ENCODE measurements at regions not wholly inside any gene's neighbourhood (a gene's known extent, or its start where the extent isn't known, plus 50 kb on each side); places are given as distances from the start of the nearest gene placed in this dataset.
"Not testable (repeated sequence)": the region's sequence is repeated elsewhere in the genome, so short reads cannot be mapped to it uniquely, and the experiment has no call there.

DNA sequence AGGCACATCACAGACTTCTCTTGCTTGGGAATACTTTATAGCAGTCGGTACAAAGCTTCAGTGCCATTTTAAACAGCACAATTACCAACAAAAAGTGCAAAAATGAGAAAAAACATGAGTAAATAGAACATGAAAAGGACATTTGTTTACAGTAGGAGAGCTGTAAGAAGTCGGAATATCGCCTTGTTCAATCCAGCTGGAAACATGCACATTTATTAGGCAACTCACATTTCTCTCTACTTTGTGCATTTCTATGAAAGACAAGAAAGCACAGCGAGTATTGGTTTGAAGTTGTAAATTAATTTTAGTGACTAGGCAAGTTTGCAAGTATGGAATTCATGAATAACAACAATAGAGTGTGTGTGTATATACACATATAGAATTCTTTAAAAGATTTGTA, 484.7 kb downstream of the DACH1 start:
- no peak for DNase-seq (ENCODE audit: low read depth in 2 of 2)

DNA sequence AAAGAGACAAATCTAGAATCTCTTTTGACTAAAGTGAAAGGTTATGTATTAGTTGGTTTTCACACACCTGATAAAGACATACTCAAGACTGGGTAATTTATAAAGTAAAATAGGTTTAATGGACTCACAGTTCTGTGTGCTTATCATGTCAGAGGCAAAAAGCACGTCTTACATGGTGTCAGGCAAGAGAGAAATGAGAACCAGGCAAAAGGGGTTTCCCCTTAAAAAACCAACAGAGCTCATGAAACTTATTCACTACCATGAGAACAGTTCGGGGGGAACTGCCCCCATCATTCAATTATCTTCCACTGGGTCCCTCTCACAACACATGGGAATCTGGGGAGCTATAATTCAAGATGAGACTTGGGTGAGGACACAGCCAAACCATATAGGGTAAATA, 486.8 kb downstream of the DACH1 start:
- DNase-seq (ENCODE audit: low read depth in 2 of 2) = no peak

DNA sequence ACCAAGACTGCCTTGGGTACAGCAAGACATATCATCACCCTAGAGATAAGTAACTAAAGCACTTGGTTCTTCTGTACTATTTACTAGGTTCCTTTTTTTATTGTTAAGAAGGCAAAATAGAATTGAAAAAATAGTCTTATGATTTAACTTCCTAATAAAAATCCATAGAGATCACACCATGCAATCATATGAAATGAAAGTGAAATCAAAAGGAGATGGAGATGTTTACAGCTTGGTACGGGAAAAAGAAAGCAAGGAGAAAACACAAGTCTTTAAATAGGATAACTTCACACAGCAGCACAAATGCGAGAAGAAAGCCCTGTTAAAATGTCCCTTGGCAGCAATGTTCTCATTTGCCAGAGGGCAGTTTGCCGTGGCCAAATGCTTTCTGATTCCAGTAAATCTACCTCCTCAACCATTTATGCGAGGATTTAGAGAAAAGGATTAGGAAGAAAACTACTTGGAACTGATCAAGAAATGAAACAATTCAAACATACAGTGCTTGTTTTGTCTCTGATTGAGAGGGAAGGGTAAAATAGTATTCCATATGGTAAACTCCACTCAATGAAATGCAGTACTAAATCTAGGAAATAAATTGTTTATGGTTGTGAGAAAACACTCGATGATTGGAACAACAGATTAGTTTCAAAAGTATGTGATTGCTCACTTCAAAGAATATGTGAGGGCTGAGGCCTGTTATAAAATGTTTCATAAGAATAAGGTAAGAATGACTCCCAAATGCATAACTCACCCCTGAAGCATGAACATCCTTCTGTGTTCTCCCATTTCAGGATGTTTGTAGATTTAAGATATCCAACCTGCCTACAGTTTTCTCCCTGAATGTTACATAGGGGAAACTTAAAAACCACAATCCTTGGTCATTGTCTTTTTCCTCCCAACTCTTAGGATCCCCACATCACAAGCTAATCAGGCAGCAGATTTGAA, 487.8 kb downstream of the DACH1 start:
- DNase-seq (ENCODE audit: low read depth in 2 of 2) = no peak

DNA sequence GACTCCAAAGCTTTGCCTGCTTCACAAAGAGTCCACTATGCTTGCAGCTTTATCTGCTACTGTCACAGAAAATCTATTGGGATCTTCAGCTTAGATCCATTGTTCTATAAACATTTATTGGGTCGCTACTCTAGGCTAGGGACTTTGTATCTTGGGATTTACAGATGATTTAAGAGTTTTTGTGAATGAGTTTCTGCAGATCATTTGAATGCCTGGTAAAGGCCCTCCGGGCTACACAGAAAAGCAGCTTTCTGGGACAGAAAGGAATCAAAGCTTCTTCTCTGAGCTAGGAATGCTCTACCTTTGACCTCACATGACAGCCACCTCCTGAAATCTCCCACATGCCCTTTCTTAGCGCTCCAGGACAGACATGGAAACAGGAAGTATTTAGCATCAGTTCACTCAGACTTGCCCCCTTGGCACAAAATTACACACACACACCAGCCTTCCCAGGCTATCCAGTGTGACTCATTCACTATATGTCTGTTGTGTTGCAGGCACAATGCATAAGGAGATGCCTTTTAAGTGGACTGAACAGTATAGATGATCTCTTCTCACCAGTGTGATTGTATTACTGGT, 492.4 kb downstream of the DACH1 start:
- no peak for DNase-seq (ENCODE audit: low read depth in 2 of 2)

DNA sequence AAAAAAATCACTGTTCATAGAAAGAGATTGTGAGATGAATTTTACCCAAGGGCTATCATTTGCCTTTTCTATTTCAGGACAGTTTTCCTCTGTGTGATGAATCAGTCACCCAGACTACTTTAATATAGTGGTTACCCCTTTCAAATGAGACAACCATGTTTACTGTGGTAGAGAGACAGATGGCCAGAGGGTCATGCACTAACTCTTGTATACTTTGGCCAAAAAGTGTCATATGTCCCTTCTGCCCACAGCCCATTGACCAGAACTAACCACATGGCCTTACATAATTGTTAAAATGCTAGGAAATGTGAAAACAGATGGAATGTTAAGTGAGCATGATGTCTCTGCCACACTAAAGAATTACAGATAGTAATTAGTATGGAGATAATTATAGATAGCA, 498.7 kb downstream of the DACH1 start:
- DNase-seq (ENCODE audit: low read depth in 2 of 2) = no peak

DNA sequence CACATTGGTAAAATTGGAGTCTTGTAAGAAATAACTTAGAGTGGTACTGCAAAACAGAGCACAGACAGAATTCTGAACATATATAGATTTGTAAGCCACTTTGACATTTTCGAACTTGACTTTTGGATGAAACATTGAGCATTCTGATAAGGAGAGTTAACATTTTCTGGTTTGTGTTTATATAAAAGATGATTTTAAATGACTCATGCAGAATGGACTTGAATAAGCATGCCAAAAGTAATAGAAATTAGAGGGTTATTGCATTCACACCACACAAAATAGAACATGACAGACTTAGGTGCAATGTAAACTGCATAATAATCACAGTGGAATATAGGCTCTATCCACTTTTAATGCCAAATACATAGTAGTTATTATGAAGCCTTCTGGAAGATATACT, 507.0 kb downstream of the DACH1 start:
- no peak for DNase-seq (ENCODE audit: low read depth in 2 of 2)

DNA sequence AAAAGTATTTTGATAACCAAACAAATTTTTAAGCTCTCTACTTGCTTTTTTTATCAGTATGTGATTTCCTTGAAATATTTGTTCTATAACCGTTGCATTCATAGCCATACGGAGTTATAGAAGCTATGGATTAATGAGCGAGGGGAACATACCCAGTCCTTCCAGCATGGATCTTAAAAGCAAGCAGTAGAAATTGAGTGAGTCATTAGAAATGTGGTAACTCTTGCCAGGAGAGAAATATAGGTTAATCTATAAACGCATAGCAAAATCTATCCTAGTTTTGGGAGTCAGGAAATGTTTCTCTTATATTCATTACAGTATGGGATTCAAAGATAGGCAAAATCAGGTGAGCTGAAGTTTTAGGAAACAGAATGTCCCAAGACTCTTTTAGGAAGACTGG, 507.4 kb downstream of the DACH1 start:
- DNase-seq (ENCODE audit: low read depth in 2 of 2) = no peak

DNA sequence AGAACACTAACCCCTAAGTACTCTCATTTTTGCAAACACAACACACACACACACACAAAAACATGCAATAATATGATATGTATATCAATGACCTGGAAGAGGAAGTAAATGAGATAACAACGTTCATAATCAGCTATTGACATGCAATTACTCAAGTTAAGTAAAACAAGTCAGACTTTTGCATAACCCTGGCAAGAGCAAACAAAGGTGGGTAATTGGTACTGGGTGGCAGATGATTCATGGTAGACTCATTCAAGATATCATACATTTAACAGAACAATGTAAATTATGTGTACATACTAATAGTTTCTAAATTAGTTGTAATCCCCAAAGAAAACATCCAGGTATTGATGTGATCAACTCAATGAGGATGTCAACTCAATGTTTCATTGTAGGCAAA, 508.8 kb downstream of the DACH1 start:
- no peak for DNase-seq (ENCODE audit: low read depth in 2 of 2)

DNA sequence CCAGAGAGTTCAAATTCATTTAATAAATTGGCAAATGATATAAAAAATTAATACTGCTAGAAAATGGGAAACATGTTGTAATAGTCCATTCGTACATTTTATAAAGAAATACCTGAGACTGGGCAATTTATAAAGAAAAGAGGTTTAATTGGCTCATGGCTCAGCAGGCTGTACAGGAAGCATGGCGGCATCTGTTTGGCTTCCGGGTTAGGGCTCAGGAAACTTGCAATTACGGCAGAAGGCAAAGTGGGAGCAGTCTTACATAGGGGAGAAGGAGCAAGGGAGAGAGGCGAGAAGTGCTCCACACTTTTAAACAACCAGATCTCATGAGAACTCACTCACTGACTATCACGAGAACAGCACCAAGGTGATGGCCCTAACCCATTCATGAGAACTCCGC, 512.0 kb downstream of the DACH1 start:
- no peak for DNase-seq (ENCODE audit: low read depth in 2 of 2)

DNA sequence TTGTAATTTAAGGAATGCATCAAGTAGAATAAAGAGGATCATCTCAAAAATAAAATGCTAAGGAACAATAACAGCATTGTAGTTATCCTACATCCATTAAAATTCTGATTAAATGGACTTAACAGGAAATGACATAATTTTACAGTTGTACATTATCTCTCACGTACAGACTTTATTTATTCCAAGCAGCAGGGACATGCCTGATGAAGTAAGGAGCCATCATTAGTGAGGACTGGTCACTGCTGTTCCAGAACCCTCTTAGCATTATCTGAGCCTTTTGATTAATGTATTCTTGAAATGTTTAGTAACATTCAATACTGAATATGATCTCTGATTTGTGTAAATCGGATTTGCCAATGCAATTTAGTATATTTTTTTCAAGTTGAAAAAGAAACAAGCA, 516.1 kb downstream of the DACH1 start:
- no peak for DNase-seq (ENCODE audit: low read depth in 2 of 2)

DNA sequence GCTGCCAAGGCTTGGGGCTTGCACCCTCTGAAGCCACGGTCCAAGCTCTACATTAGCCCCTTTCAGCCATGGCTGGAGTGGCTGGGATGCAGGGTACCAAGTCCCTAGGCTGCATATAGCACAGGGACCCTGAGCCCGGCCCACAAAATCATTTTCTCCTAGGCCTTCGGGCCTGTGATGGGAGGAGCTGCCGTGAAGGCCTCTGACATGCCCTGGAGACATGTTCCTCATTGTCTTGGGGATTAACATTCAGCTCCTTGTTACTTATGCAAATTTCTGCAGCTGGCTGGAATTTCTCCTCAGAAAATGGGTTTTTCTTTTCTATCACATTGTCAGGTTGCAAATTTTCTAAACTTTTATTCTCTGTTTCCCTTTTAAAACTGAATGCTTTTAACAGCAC, 521.1 kb downstream of the DACH1 start:
- not testable (repeated sequence) for DNase-seq (ENCODE audit: low read depth in 2 of 2)

DNA sequence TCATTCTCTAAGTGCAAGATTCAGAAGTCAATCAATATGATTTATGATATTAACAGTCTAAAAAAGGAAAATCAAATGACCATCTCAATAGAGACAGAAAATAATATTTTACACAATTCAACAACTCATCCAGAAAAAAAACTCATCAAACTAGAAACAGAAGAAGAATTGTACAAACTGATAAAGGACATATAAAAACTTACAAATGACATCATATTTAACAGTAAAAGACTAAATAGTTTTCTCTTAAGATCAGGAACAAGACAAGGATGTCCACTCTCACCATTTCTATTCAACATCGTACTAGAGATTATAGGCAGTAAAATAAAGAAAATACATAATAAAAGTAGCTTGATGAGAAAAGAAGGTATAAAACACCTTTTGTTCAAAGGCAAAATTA, 527.3 kb downstream of the DACH1 start:
- DNase-seq (ENCODE audit: low read depth in 2 of 2) = no peak

DNA sequence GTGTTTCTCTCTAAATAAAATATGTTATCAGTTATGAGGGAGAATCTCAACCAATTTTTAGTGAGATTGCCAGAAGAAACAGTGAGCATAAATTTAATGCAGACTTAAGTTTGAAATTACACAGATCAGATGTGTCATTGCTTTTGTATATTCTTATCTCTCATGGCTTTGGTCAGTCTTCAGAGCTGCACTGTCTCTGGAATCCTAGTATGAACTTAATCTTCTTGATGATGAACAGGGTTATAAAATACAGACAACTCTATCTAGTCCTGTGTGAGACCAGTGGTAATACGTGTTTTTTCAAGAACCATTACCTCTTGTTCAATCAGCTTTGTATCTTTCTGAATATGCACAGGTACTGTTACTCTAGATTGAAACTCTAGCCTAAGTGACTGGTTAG, 528.0 kb downstream of the DACH1 start:
- no peak for DNase-seq (ENCODE audit: low read depth in 2 of 2)

DNA sequence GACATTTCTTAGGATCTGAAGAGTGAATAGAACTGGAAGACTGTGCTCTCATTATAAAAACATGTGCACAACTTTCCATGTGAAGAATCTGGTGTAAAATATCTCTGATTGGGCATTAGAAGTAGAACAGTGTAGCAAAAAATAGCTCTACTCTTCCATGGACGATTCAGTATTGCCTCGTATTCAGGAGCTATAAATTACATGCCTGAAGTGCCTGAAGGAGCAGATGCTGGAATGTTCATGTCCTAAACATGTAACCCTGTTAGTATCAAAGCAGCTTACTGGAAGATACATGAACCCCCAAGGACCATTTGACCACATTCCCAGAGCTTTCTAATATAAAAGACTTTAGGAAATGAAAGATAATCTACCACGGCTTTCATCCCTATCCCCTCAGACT, 528.9 kb downstream of the DACH1 start:
- no peak for DNase-seq (ENCODE audit: low read depth in 2 of 2)

DNA sequence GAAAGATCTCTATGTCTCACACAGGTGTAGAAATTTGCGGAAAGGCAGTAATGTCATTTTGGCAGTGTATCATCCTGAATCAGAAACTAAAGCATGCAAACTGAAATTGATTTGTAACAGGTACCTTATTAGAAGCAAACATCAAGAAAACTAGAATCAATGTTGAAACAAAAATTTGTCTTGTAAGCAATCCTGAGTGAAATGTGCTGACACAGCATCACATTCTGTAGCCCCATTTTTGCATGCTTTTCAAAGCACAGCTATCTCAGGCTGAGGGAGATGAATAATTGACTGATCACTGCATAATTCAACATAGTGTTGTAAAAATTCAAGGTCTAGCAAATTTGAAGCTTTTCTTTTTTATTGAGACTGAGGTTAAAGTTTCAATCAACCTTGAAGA, 539.7 kb downstream of the DACH1 start:
- no peak for DNase-seq (ENCODE audit: low read depth in 2 of 2)

DNA sequence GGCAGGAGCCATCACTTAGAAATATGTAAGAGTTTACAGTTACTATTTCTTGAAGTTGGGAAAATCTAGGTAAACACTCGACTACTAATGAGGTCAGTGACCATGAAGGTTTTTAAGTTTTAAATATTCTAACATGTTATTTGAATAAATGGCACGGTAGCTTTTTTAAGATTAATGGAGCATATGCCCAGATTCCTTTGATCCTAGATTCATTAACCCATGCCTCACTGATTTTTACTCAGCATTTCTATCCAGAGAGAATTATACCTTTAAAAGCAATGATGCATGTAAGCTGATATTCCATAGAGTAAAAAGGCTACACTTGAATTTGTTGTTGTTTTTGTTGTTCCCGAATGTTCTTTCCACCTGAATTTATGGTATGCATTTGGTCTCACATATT, 541.4 kb downstream of the DACH1 start:
- DNase-seq (ENCODE audit: low read depth in 2 of 2) = no peak

DNA sequence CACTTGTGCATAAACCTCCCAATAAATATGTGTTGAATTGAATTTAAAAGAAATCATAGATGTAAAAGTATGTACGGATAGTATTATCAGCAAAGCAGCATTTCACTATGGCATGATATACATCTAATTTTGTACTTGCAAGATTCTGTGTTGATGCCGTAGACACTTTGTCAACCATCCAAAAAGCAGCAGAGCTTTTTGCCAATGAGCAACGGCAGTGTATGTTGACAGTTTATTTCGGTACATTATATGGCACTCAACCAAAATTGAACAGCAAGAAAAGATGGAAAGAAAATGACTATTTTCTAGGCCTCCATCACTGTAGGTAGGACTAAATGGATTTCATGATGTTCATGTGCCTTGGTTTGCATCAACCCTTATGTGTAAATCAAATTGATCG, 543.7 kb downstream of the DACH1 start:
- no peak for DNase-seq (ENCODE audit: low read depth in 2 of 2)

DNA sequence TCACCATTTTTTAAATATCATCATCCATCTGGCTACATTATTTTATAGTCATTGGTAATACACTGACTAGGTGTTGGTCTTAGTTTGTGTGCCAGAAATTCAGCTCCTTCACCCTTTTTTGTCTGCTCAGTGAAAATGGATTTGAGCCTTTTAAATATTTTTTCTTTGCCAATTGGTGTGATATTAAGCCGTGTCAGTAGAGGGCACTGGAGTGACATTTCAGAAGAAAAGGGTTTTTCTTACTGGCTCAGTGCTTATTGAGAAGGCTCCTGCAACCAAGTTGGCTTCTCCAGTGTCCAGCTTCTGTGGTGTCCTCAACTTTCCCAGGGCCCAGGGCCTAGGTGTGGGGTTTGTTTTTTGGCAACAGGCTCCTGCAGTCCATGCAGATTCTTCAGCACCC, 546.6 kb downstream of the DACH1 start:
- DNase-seq (ENCODE audit: low read depth in 2 of 2) = no peak

DNA sequence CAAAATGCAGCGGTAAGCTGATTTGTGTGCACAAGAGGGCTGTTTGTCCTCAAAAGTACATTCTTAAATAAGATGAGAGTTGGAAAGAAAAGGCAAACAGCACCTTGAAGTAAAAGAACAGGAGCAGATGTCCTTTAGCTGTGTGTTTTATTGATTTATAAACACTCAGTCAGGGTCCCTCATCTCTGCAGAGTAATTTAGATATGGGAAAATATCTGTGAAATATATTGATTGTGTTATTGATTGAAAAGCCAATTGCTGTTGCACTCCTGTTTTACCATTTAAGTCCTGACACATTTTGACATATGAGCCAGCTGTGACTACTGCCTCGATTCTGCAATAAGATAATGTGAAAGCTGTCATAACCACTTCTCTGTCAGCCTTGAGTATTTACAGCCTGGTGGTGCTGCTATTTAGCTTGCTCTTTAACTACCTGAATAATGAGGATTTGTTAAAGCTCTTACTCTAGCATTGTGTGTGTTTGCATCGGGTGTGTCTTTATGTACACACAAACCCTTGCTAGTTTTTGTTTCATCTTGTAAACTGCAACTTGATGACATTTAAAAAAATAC, 550.1 kb downstream of the DACH1 start:
- DNase-seq (ENCODE audit: low read depth in 2 of 2) = no peak

DNA sequence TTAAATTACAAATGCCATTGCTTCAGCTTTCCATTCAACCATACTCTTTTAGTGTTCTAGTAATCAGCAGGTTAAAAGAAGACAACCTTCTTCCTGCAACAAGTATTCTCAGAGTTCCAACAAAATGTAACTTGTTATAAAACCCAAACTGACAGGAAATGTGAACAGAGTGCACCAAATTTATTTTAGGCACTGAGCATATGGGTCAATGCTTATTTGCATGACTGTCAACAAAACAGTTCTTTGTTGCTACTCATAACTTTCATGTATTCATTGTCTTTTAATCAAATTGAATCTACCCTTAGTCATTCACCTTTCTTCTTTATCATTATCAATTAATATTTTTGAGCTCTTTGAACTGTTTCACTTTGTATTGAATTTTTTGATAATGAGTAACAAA, 554.1 kb downstream of the DACH1 start:
- no peak for DNase-seq (ENCODE audit: low read depth in 2 of 2)

DNA sequence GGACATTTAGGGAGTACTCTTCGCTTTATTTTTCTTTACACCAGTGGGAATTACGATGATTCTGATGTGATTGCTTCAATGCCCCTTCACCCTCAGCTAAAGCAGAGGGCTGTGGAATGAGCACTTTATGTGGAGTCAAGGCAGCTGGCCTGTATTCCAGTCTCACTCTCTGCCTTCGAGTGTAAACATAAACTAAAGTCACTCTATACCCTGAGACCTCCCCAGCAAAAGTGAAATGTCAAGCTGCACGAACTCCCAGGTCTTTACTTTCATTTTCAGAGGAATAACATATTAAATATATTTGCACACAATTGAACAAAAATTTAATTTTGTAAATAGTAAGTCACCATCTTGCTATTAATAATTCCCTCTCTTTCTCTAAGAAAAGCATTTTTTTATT, 557.1 kb downstream of the DACH1 start:
- DNase-seq (ENCODE audit: low read depth in 2 of 2) = no peak

DNA sequence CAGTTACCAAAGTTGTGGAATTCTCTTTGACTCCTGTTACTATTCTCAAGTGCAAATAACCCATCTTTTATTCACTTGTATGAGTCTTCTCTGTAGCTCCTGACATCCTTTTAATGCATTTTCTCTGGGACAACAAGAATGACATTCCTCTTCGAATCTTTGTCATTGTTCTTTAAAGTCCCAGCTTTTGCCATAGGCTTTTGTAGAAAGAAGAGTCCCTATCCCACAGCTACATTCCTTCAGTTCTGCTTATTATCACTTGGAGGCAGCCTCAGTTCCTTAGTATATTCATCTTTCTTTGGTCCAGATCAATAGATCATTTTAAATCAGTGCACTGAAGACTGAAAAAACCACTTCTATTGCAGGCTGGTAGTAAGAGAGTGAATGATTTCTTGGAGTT, 560.2 kb downstream of the DACH1 start:
- DNase-seq (ENCODE audit: low read depth in 2 of 2) = no peak

DNA sequence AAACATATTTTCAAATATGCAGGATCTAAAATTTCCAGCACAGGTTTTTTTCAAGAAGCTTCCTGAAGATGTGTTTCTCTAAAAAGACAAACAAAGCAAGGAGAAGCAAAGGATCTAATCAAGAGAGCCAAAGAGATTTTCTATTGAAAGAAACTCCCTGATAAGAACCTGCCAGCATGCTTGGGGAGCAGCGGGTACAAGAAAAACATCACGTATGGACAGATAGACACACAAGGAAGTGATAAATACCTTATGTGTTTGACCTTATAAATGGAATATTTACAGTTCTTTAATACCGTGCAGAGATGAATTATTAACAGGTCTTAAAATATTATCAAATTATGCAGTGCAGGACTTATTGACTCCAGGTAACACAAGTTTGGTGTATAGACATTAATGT, 562.1 kb downstream of the DACH1 start:
- DNase-seq (ENCODE audit: low read depth in 2 of 2) = no peak

Data from activated CD8-positive, alpha-beta memory T cell treated with anti-CD3 and anti-CD28 coated beads for 4 hours (primary cell).